Liver (tissue), 3 donors: ENCODE measurements at regions not wholly inside any gene's neighbourhood (a gene's known extent, or its start where the extent isn't known, plus 50 kb on each side); places are given as distances from the start of the nearest gene placed in this dataset.

ENCODE experiments used
- ATF3 ChIP-seq: IDR thresholded peaks from 2 replicates; pipeline ENCODE4 v1.6.1; 2016; ENCODE audit warnings: antibody characterized with exemption
- CTCF ChIP-seq: fragments of 150-350 bp; IDR thresholded peaks from 2 replicates; pipeline ENCODE4 v1.5.1; 2017; ENCODE audit warnings: improper control_type of control experiment, low read depth, low read length; ENCODE audit not compliant: missing input control
- GABPA ChIP-seq, 2 donors: IDR thresholded peaks in 1 of 2; conservative IDR thresholded peaks in 1 of 2; 2 replicates each; pipeline ENCODE4 v1.6.1; 2016; ENCODE audit warnings: antibody characterized with exemption in 2 of 2, mild to moderate bottlenecking in 1 of 2, moderate library complexity in 1 of 2
- HNF4A ChIP-seq, 2 donors: conservative IDR thresholded peaks; 2 replicates each; pipeline ENCODE4 v1.6.1; 2016; ENCODE audit warnings: antibody characterized with exemption in 2 of 2, mild to moderate bottlenecking in 2 of 2
- JUND ChIP-seq, 2 donors: IDR thresholded peaks; 2 replicates each; pipeline ENCODE4 v1.6.1; 2016; ENCODE audit warnings: antibody characterized with exemption in 2 of 2
- MAX ChIP-seq: IDR thresholded peaks from 2 replicates; pipeline ENCODE4 v1.6.1; 2016; ENCODE audit warnings: antibody characterized with exemption
- RAD21 ChIP-seq, 2 donors: IDR thresholded peaks; 2 replicates each; pipeline ENCODE4 v1.6.1; 2016; ENCODE audit warnings: antibody characterized with exemption in 2 of 2, mild to moderate bottlenecking in 2 of 2
- REST ChIP-seq: IDR thresholded peaks from 2 replicates; pipeline ENCODE4 v1.6.1; 2016; ENCODE audit warnings: antibody characterized with exemption, mild to moderate bottlenecking
- RXRA ChIP-seq, 2 donors: IDR thresholded peaks; 2 replicates each; pipeline ENCODE4 v1.6.1; 2017 to 2018; ENCODE audit warnings: antibody characterized with exemption in 2 of 2, mild to moderate bottlenecking in 1 of 2
- TAF1 ChIP-seq: conservative IDR thresholded peaks from 2 replicates; pipeline ENCODE4 v1.6.1; 2016; ENCODE audit warnings: antibody characterized with exemption, mild to moderate bottlenecking
- YY1 ChIP-seq: IDR thresholded peaks from 2 replicates; pipeline ENCODE4 v1.6.1; 2016; ENCODE audit warnings: antibody characterized with exemption, mild to moderate bottlenecking
- ZBTB33 ChIP-seq: IDR thresholded peaks from 2 replicates; pipeline ENCODE4 v1.6.1; 2016; ENCODE audit warnings: antibody characterized with exemption
- donor health status: healthy.
- donor health status: healthy.

- TF ChIP-seq YY1 (no peak), CTCF (no peak), REST (no peak), MAX (no peak), ZBTB33 (no peak), RXRA (IDR thresholded peaks at IDR 0.05) (no peak), GABPA (IDR thresholded peaks at IDR 0.05 in 1 of 2, conservative IDR thresholded peaks at IDR 0.05 in 1 of 2) (no peak), TAF1 (no peak), HNF4A (conservative IDR thresholded peaks at IDR 0.05) (no peak), ATF3 (no peak), RAD21 (IDR thresholded peaks at IDR 0.05) (no peak), JUND (IDR thresholded peaks at IDR 0.05) (no peak)
Observed at GRCh38 chr13:26995159-26995558, 176.5 kb downstream of the USP12 start.
